Fibroblast of villous mesenchyme (primary cell): ENCODE measurements at regions not wholly inside any gene's neighbourhood (a gene's known extent, or its start where the extent isn't known, plus 50 kb on each side); places are given as distances from the start of the nearest gene placed in this dataset.

Experiments used
- DNase-seq: peaks from one replicate; pipeline ENCODE4 v3.0.0-alpha.2; 2010; ENCODE audit warnings: low read depth
- H3K4me3 ChIP-seq: 2 replicates; pipeline ENCODE4 v1.5.1; 2011; ENCODE audit warnings: low read depth, mild to moderate bottlenecking, low read length
- TF ChIP-seq, protein P1 (sequence below): IDR thresholded peaks from 2 replicates; pipeline ENCODE4 v1.5.1; 2012; ENCODE audit warnings: low read depth, mild to moderate bottlenecking, low read length; ENCODE audit not compliant: insufficient read depth

DNA sequence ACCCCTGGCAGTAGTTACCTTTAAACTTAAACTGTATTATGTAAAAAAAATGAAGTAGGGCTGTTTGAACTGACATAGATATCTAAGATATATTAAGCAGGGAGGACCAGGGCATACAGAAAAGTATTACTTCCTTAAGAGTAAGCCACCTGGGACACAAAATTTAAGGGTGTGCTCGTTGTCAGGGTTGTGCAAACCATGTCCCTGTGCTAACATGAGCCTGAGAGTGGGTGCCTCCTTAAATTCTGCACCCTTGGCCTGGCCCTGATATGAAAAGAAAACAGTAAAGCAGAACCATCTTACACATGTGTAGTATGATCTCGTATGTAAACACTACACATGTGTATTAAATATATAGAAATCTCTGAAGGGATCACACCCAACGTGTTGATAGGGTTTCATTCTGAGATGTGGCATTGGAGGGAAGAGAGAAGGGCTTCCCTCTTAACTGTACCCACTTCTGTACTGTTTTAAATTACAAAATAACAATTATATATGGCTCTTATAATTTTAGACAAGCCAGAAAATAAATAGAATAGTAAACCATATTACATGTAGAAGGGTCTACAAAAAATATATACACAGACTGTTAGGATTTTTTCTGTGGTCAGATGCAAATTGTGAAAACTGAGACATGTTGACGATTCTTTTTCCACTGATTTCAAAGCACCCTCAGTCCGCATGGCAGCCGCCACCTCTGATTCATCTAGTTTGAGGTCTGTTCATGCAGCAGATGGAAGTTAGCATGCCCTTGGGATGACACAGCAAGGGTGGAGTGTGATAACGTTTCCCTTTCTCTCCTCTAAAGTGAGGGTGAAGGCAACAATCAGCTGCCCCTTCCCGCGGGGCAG lies 400.8 kb upstream of the PROK2 start:
- H3K4me3 ChIP-seq: no peak overlapping the region
- DNase-seq: peak; percentile 67
- TF ChIP-seq, protein P1, sequence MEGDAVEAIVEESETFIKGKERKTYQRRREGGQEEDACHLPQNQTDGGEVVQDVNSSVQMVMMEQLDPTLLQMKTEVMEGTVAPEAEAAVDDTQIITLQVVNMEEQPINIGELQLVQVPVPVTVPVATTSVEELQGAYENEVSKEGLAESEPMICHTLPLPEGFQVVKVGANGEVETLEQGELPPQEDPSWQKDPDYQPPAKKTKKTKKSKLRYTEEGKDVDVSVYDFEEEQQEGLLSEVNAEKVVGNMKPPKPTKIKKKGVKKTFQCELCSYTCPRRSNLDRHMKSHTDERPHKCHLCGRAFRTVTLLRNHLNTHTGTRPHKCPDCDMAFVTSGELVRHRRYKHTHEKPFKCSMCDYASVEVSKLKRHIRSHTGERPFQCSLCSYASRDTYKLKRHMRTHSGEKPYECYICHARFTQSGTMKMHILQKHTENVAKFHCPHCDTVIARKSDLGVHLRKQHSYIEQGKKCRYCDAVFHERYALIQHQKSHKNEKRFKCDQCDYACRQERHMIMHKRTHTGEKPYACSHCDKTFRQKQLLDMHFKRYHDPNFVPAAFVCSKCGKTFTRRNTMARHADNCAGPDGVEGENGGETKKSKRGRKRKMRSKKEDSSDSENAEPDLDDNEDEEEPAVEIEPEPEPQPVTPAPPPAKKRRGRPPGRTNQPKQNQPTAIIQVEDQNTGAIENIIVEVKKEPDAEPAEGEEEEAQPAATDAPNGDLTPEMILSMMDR: no peak

DNA sequence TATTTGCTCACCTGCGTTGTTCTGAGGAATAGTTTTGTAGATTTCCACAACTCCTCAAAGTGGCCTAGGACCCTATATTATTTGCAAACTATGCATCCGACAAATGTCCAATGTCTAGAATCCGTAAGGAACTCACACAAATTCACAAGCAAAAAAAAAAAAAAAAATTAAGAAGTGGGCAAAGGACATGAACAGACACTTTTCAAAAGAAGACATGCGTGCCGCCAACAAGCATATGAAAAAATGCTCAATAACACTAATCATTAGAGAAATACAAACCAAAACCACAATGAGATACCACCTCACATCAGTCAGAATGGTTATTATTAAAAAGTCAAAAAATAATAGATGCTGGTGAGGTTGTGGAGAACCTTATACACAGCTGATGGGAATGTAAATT lies 398.5 kb upstream of the PROK2 start:
- no peak overlapping the region for H3K4me3 ChIP-seq
- TF ChIP-seq, protein P1: no peak
- no peak for DNase-seq

DNA sequence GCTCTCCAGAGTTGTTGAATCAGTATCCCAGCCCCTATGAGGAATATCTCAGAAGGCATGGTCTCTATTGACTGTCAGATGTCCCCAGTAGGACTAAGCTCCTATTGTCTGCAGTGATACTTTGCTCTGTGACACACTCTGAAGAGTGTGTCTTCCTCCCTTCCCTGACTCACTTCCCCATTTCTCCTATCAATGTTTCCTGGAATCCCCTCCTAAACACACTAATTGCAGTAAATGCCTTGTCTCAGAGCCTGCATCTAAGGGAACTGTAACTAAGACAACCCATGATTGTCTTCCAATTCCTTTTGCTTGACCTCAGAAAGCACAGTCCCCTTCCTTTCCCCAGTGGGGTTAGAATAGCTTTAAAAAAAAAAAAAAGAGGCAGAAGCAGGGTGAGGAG lies 397.3 kb upstream of the PROK2 start:
- no peak for DNase-seq
- TF ChIP-seq, protein P1: no peak
- H3K4me3 ChIP-seq: no peak overlapping the region

DNA sequence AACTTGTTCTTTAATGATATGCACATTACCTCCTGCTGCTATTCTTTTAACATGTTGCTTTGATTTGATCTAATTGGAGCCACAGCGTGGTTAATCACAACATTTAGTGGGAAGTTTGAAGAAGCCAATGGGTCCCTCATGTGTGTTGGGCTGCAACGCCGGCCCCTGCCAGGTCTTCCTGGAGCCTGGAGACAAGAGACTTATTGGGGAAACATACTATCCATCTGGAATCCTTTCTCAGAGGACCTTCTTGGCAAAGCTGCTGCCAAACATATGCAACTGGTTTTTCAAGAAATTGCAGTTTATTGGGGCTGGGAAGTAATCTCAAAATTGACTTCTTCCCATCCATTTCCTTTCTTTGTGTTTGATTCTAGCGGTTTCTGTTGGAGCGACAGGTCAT lies 396.3 kb upstream of the PROK2 start:
- H3K4me3 ChIP-seq: no peak overlapping the region
- TF ChIP-seq, protein P1: no peak

DNA sequence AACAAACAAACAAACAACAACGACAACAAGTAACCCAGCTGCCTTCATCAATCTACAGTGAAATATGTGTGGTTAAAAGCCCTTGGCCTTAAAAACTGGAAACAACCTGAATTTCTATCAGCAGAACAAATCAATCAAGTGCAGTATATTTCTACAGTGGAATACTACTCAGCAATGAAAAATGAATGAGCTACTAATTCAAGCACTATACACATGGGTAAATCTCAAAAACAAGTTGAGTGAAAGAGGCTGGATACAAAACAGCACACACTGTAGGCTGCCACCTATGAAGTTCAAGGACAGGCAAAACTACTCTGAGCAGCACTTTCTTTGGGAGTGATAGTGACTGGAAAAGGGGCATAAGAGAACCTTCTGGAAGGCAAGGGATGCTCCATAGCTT lies 395.5 kb upstream of the PROK2 start:
- TF ChIP-seq, protein P1: no peak
- no peak for DNase-seq
- no peak overlapping the region for H3K4me3 ChIP-seq

More for the DNA sequence above, 396.3 kb upstream of the PROK2 start:
- no peak for DNase-seq

DNA sequence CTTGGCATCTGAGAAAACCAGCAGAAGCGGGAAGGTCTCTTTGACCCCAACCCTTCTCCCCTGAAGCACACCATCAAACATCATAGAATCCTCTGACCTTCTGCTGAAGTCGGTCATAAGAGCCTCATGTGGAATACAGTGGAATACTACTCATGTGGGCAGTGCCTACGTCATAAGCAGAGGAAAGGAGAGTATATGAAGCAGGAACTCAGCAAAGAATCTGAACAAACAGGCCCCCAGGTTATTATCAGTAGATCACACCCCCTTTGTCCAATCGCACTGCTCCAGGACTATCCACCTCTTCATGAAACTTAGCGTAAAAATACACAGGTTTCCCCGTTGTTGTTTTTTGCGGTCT lies 394.1 kb upstream of the PROK2 start:
- no peak overlapping the region for H3K4me3 ChIP-seq
- TF ChIP-seq, protein P1: no peak
- no peak for DNase-seq
